GM23338 (cell line): ENCODE measurements at regions not wholly inside any gene's neighbourhood (a gene's known extent, or its start where the extent isn't known, plus 50 kb on each side); places are given as distances from the start of the nearest gene placed in this dataset.

ENCODE experiments used
- ATAC-seq: fragments of 200-7000 bp; cut with Tn5 transposase; 3 replicates; pipeline ENCODE4 v1.9.1; 2020
- DNase-seq: peaks from one replicate; pipeline ENCODE4 v3.0.0-alpha.2; 2015; ENCODE audit warnings: low spot score
- H2AFZ ChIP-seq: fragments of 200-600 bp; sonication (generic); 2 replicates; pipeline ENCODE4 v1.8.0; 2016; ENCODE audit warnings: antibody characterized with exemption, mild to moderate bottlenecking, moderate library complexity
- H3F3A ChIP-seq: fragments of 200-600 bp; sonication (generic); replicated peaks from 2 replicates; pipeline ENCODE4 v1.8.0; 2017; ENCODE audit warnings: antibody characterized with exemption, mixed run types, low read depth
- H3K27ac ChIP-seq: fragments of 200-600 bp; sonication (generic); 2 replicates; pipeline ENCODE4 v1.6.1; 2016; ENCODE audit warnings: low read depth
- H3K27me3 ChIP-seq: fragments of 200-600 bp; sonication (generic); 2 replicates; pipeline ENCODE4 v1.8.0; 2016; ENCODE audit warnings: mild to moderate bottlenecking, mixed run types, moderate library complexity; ENCODE audit not compliant: insufficient read depth
- H3K36me3 ChIP-seq: fragments of 200-600 bp; sonication (generic); 2 replicates; pipeline ENCODE4 v1.8.0; 2016; ENCODE audit warnings: mild to moderate bottlenecking; ENCODE audit not compliant: insufficient read depth
- H3K4me1 ChIP-seq: fragments of 200-600 bp; sonication (generic); 2 replicates; pipeline ENCODE4 v1.8.0; 2016; ENCODE audit warnings: mild to moderate bottlenecking, moderate library complexity; ENCODE audit not compliant: insufficient read depth
- H3K4me2 ChIP-seq: fragments of 200-600 bp; sonication (generic); 2 replicates; pipeline ENCODE4 v1.7.1; 2017; ENCODE audit warnings: mixed run types
- H3K4me3 ChIP-seq: fragments of 200-600 bp; sonication (generic); 2 replicates; pipeline ENCODE4 v1.6.1; 2016; ENCODE audit warnings: mixed run types
- H3K79me2 ChIP-seq: fragments of 200-600 bp; sonication (generic); replicated peaks from 2 replicates; pipeline ENCODE4 v1.8.0; 2017; ENCODE audit warnings: mild to moderate bottlenecking; ENCODE audit not compliant: insufficient read depth
- H3K9me2 ChIP-seq: fragments of 200-600 bp; sonication (generic); 2 replicates; pipeline ENCODE4 v1.8.0; 2017; ENCODE audit not compliant: insufficient read depth
- H4K20me1 ChIP-seq: fragments of 200-600 bp; sonication (generic); replicated peaks from 2 replicates; pipeline ENCODE4 v1.8.0; 2017; ENCODE audit warnings: mild to moderate bottlenecking; ENCODE audit not compliant: insufficient read depth
- H3K27ac Mint-ChIP-seq: 2 replicates; pipeline ENCODE4 v1.8.0; 2020; ENCODE audit warnings: inconsistent platforms, mild to moderate bottlenecking, moderate library complexity, mixed read lengths
- H3K27me3 Mint-ChIP-seq: 3 replicates; pipeline ENCODE4 v1.8.0; 2022; ENCODE audit warnings: low read depth, mild to moderate bottlenecking, moderate library complexity, mixed read lengths, inconsistent platforms; ENCODE audit not compliant: insufficient read depth, poor library complexity
- H3K36me3 Mint-ChIP-seq: 3 replicates; pipeline ENCODE4 v1.8.0; 2021; ENCODE audit warnings: low read depth, mild to moderate bottlenecking, inconsistent platforms, moderate library complexity, mixed read lengths
- H3K4me1 Mint-ChIP-seq: 3 replicates; pipeline ENCODE4 v1.8.0; 2020; ENCODE audit warnings: mild to moderate bottlenecking, inconsistent platforms, mixed read lengths
- H3K4me3 Mint-ChIP-seq: 3 replicates; pipeline ENCODE4 v1.8.0; 2021; ENCODE audit warnings: moderate library complexity, mild to moderate bottlenecking, inconsistent platforms, mixed read lengths
- H3K9me3 Mint-ChIP-seq: 3 replicates; pipeline ENCODE4 v1.8.0; 2020; ENCODE audit warnings: moderate library complexity, mild to moderate bottlenecking, inconsistent platforms, mixed read lengths
- CREB1 ChIP-seq: fragments of 250-450 bp; sonication (Bioruptor Pico); IDR thresholded peaks from 2 replicates; pipeline ENCODE4 v1.5.0; 2020; ENCODE audit warnings: low read depth, mild to moderate bottlenecking, moderate library complexity
- EZH2 ChIP-seq: fragments of 200-600 bp; sonication (generic); IDR thresholded peaks from one replicate; pipeline ENCODE4 v1.8.0; 2017; ENCODE audit warnings: antibody characterized with exemption, mild to moderate bottlenecking, low read depth; ENCODE audit not compliant: unreplicated experiment
- EZH2phosphoT487 ChIP-seq: fragments of 200-600 bp; sonication (generic); IDR thresholded peaks from one replicate; pipeline ENCODE4 v1.8.1; 2018; ENCODE audit warnings: antibody characterized with exemption; ENCODE audit not compliant: unreplicated experiment
- JUNB ChIP-seq: IDR thresholded peaks from one replicate; pipeline ENCODE4 v1.6.1; 2016; ENCODE audit warnings: antibody characterized with exemption; ENCODE audit not compliant: unreplicated experiment
- NANOG ChIP-seq: IDR thresholded peaks from 2 replicates; pipeline ENCODE4 v1.6.1; 2016; ENCODE audit warnings: antibody characterized with exemption, borderline replicate concordance
- POLR2AphosphoS5 ChIP-seq: IDR thresholded peaks from 2 replicates; pipeline ENCODE4 v1.6.1; 2016; ENCODE audit warnings: antibody characterized with exemption, low read depth
- STAT1 ChIP-seq: IDR thresholded peaks from one replicate; pipeline ENCODE4 v1.6.1; 2016; ENCODE audit warnings: antibody characterized with exemption; ENCODE audit not compliant: unreplicated experiment
- ZNF114 ChIP-seq: fragments of 250-450 bp; sonication (Bioruptor Pico); IDR thresholded peaks from 2 replicates; pipeline ENCODE4 v1.5.0; 2020; ENCODE audit warnings: mild to moderate bottlenecking, moderate library complexity
- ZNF331 ChIP-seq: fragments of 250-450 bp; sonication (Bioruptor Pico); IDR thresholded peaks from 2 replicates; pipeline ENCODE4 v1.5.0; 2020; ENCODE audit warnings: low read depth, mild to moderate bottlenecking, moderate library complexity
- TF ChIP-seq, protein P1 (sequence below): IDR thresholded peaks from one replicate; pipeline ENCODE4 v1.6.1; 2018; ENCODE audit warnings: antibody characterized with exemption; ENCODE audit not compliant: unreplicated experiment
- TF ChIP-seq, protein P2 (sequence below), 2 experiments: fragments of 200-600 bp in 1 of 2; sonication (generic) in 1 of 2; conservative IDR thresholded peaks; 2 replicates each; pipeline versions ENCODE4 v1.5.1 to v1.6.1; 2016 to 2017; ENCODE audit warnings: antibody characterized with exemption in 2 of 2, low read depth in 2 of 2, mild to moderate bottlenecking in 2 of 2, moderate library complexity in 1 of 2
- TF ChIP-seq, protein P3 (sequence below): IDR thresholded peaks from 2 replicates; pipeline ENCODE4 v1.6.1; 2016; ENCODE audit warnings: antibody characterized with exemption

DNA sequence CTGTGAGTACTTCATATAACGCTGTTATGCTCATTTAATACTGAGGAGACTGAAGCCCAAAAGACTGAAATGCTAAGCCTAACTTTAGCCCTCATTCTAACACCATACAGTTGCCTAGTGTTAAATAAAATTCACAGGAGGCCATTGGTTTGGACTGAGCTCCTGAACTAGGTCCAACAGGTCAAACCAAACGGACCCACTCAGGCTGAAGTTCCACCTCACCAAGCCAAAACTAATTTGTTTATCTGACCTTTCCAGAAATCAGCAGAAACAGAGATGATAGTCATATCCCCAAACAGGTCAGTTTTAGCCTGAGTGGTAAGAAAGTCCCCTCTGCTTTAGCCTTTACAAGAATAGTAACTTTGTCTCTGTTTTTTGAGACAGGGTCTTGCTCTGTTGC is 311.3 kb upstream of the ZP4 start:
- no peak overlapping the region for H3K27ac Mint-ChIP-seq
- peaks cover 7% of the 10 kb centered on the region; the same call in 1 of the 2 replicates for H3K4me1 ChIP-seq
- H3K4me3 Mint-ChIP-seq, result no peak overlapping the region
- H3K9me3 Mint-ChIP-seq, result no peaks in the 10 kb centered on the region
- no peaks in the 10 kb centered on the region for H3K79me2 ChIP-seq
- H3K4me2 ChIP-seq, result no peak overlapping the region
- no peaks in the 10 kb centered on the region for H4K20me1 ChIP-seq
- H3K36me3 ChIP-seq, result no peaks in the 10 kb centered on the region
- H2AFZ ChIP-seq, result no peak overlapping the region
- ATAC-seq (no peak), DNase-seq (no peak)
- TF ChIP-seq EZH2, result no peak
- no peak for TF ChIP-seq ZNF331 (CRISPR knock-in tag)
- TF ChIP-seq, protein P1, sequence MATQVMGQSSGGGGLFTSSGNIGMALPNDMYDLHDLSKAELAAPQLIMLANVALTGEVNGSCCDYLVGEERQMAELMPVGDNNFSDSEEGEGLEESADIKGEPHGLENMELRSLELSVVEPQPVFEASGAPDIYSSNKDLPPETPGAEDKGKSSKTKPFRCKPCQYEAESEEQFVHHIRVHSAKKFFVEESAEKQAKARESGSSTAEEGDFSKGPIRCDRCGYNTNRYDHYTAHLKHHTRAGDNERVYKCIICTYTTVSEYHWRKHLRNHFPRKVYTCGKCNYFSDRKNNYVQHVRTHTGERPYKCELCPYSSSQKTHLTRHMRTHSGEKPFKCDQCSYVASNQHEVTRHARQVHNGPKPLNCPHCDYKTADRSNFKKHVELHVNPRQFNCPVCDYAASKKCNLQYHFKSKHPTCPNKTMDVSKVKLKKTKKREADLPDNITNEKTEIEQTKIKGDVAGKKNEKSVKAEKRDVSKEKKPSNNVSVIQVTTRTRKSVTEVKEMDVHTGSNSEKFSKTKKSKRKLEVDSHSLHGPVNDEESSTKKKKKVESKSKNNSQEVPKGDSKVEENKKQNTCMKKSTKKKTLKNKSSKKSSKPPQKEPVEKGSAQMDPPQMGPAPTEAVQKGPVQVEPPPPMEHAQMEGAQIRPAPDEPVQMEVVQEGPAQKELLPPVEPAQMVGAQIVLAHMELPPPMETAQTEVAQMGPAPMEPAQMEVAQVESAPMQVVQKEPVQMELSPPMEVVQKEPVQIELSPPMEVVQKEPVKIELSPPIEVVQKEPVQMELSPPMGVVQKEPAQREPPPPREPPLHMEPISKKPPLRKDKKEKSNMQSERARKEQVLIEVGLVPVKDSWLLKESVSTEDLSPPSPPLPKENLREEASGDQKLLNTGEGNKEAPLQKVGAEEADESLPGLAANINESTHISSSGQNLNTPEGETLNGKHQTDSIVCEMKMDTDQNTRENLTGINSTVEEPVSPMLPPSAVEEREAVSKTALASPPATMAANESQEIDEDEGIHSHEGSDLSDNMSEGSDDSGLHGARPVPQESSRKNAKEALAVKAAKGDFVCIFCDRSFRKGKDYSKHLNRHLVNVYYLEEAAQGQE, result no peak
- TF ChIP-seq, protein P2, sequence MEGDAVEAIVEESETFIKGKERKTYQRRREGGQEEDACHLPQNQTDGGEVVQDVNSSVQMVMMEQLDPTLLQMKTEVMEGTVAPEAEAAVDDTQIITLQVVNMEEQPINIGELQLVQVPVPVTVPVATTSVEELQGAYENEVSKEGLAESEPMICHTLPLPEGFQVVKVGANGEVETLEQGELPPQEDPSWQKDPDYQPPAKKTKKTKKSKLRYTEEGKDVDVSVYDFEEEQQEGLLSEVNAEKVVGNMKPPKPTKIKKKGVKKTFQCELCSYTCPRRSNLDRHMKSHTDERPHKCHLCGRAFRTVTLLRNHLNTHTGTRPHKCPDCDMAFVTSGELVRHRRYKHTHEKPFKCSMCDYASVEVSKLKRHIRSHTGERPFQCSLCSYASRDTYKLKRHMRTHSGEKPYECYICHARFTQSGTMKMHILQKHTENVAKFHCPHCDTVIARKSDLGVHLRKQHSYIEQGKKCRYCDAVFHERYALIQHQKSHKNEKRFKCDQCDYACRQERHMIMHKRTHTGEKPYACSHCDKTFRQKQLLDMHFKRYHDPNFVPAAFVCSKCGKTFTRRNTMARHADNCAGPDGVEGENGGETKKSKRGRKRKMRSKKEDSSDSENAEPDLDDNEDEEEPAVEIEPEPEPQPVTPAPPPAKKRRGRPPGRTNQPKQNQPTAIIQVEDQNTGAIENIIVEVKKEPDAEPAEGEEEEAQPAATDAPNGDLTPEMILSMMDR (conservative IDR thresholded peaks at IDR 0.05; ENCODE audit: low read depth in 2 of 2), result no peak
- TF ChIP-seq, protein P3, sequence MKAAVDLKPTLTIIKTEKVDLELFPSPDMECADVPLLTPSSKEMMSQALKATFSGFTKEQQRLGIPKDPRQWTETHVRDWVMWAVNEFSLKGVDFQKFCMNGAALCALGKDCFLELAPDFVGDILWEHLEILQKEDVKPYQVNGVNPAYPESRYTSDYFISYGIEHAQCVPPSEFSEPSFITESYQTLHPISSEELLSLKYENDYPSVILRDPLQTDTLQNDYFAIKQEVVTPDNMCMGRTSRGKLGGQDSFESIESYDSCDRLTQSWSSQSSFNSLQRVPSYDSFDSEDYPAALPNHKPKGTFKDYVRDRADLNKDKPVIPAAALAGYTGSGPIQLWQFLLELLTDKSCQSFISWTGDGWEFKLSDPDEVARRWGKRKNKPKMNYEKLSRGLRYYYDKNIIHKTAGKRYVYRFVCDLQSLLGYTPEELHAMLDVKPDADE, result no peak
- no peak for TF ChIP-seq ZNF114
- TF ChIP-seq EZH2phosphoT487, result no peak
- no peak for TF ChIP-seq POLR2AphosphoS5
- TF ChIP-seq NANOG, result no peak
- H3K4me1 Mint-ChIP-seq, result peaks cover 7% of the 10 kb centered on the region
- H3K27me3 ChIP-seq, result no peaks in the 10 kb centered on the region
- no peaks in the 10 kb centered on the region for H3F3A ChIP-seq
- no peaks in the 10 kb centered on the region for H3K9me2 ChIP-seq
- H3K36me3 Mint-ChIP-seq, result 0 out of 3 replicates have a peak, but pooled peaks cover 2% of the 10 kb centered on the region
- no peak overlapping the region for H3K4me3 ChIP-seq
- H3K27ac ChIP-seq, result no peak overlapping the region
- H3K27me3 Mint-ChIP-seq, result no peaks in the 10 kb centered on the region

DNA sequence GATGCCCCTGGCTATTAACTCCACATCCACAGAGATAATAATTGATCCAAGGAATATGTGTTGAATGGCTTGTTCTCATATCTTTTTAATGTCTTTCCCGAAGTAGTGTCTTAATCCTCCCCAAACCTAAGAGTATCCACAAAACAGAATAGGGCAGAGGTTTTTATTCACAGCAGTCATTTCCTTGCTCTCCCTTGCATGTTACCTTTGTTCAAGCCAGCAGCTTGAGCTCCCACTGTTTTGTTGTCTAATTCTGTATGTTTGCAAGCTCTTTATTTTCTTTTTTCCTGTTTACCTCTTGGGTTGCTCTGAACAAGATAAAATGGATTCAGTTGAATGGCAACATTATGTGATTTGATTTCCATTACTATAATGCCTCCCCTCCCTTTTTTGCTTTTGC is 308.6 kb upstream of the ZP4 start:
- no peak for DNase-seq
- Mint-ChIP-seq H3K9me3 (no peaks in the 10 kb centered on the region), H3K27me3 (no peaks in the 10 kb centered on the region), H3K4me1 (peaks cover 7% of the 10 kb centered on the region), H3K27ac (no peak overlapping the region), H3K4me3 (no peak overlapping the region), H3K36me3 (no peaks in the 10 kb centered on the region)
- Histone ChIP-seq H4K20me1 (no peaks in the 10 kb centered on the region), H3K4me3 (no peak overlapping the region), H3K9me2 (0 out of 2 replicates have a peak, but pooled peaks cover 4% of the 10 kb centered on the region), H3K36me3 (no peaks in the 10 kb centered on the region), H3K27ac (no peak overlapping the region), H2AFZ (no peak overlapping the region), H3K27me3 (no peaks in the 10 kb centered on the region), H3K4me1 (peaks cover 7% of the 10 kb centered on the region; the same call in 1 of the 2 replicates), H3F3A (no peaks in the 10 kb centered on the region), H3K79me2 (no peaks in the 10 kb centered on the region), H3K4me2 (no peak overlapping the region)
- ATAC-seq, result peak; percentile 44; the same call in 1 of the 3 replicates
- TF ChIP-seq, protein P2 (conservative IDR thresholded peaks at IDR 0.05; ENCODE audit: low read depth in 2 of 2), result no peak
- no peak for TF ChIP-seq STAT1
- TF ChIP-seq CREB1 (CRISPR knock-in tag), result no peak
- no peak for TF ChIP-seq JUNB
- TF ChIP-seq, protein P1, result no peak
- TF ChIP-seq ZNF114, result no peak
- no peak for TF ChIP-seq POLR2AphosphoS5
